ENCODE measurements at regions not wholly inside any gene's neighbourhood (a gene's known extent, or its start where the extent isn't known, plus 50 kb on each side); places are given as distances from the start of the nearest gene placed in this dataset.

- no peak overlapping the region for H4K91ac ChIP-seq (ENCODE audit: insufficient read length, low read depth, low read length)
- H4K20me1 ChIP-seq (ENCODE audit: control insufficient read depth, insufficient read depth, insufficient read length) = no peaks in the 10 kb centered on the region
- H3K9ac ChIP-seq (ENCODE audit: extremely low read depth, insufficient read length, low read length) = no peak overlapping the region
- H3K27ac ChIP-seq (ENCODE audit: insufficient read length, low read depth, low read length) = no peak overlapping the region
- H3K14ac ChIP-seq (ENCODE audit: insufficient read depth, low read length) = no peak overlapping the region
- no peaks in the 10 kb centered on the region for H3K27me3 ChIP-seq (ENCODE audit: insufficient read depth, low read length)
- TF ChIP-seq CTCF (conservative IDR thresholded peaks at IDR 0.05) = no peak
- no peak overlapping the region for H2BK12ac ChIP-seq (ENCODE audit: insufficient read length, low read depth, low read length)
- H2BK20ac ChIP-seq (ENCODE audit: low read depth, low read length, poor library complexity, severe bottlenecking) = no peak overlapping the region
- peaks cover 4% of the 10 kb centered on the region for H3K79me1 ChIP-seq (ENCODE audit: insufficient read depth, low read depth, low read length, poor library complexity, severe bottlenecking)
- H3T11ph ChIP-seq (ENCODE audit: low read length) = no peak overlapping the region
- H3K4me2 ChIP-seq (ENCODE audit: insufficient read depth, insufficient read length, low read length) = no peak overlapping the region
- no peak overlapping the region for H2AK5ac ChIP-seq (ENCODE audit: insufficient read length, low read length)
- H3K27me3 Mint-ChIP-seq (ENCODE audit: low read depth) = no peaks in the 10 kb centered on the region; the same call in 1 of the 2 replicates
- peaks cover 54 to 75% of the 10 kb centered on the region in 2 experiments for H3K9me3 Mint-ChIP-seq
- no peak overlapping the region for H2AFZ ChIP-seq (ENCODE audit: low read length)
- peaks cover 15 to 59% (median 31%) of the 10 kb centered on the region in 3 experiments for H3K36me3 Mint-ChIP-seq (ENCODE audit: insufficient read depth in 1 of 3, low read depth in 3 of 3)
- no peak overlapping the region for H4K5ac ChIP-seq (ENCODE audit: insufficient read length, low read depth, low read length)
- H4K8ac ChIP-seq (replicated peaks; ENCODE audit: insufficient read length, low read depth, low read length) = no peak overlapping the region
- H3K4me3 Mint-ChIP-seq = no peak overlapping the region
- H3K4me1 ChIP-seq (ENCODE audit: insufficient read depth, low read length) = peaks cover 4% of the 10 kb centered on the region; the same call in 1 of the 2 replicates
- H3K18ac ChIP-seq (ENCODE audit: insufficient read length, low read depth, low read length) = no peak overlapping the region
- H3K9me3 ChIP-seq (ENCODE audit: control insufficient read depth, low read depth, low read length) = no peaks in the 10 kb centered on the region
- no peak overlapping the region for H2BK15ac ChIP-seq (ENCODE audit: low read depth, low read length)
- H3K23ac ChIP-seq (ENCODE audit: insufficient read length, low read depth, low read length) = no peak overlapping the region
- H2BK120ac ChIP-seq (ENCODE audit: low read depth, low read length, poor library complexity, severe bottlenecking) = no peak overlapping the region
- no peak for DNase-seq
- H3K56ac ChIP-seq (ENCODE audit: insufficient read length, low read depth, low read length) = no peak overlapping the region
- H3K23me2 ChIP-seq (ENCODE audit: insufficient read length, low read depth, low read length, poor library complexity, severe bottlenecking) = peaks cover 3% of the 10 kb centered on the region
- peak overlapping the region in 1 of 3 experiments; percentile 30; a peak in 1 of 7 replicates for H3K27ac Mint-ChIP-seq
- H3K4me1 Mint-ChIP-seq = peaks cover 59 to 64% of the 10 kb centered on the region in 2 experiments
- H2BK5ac ChIP-seq (ENCODE audit: insufficient read length, low read length) = no peak overlapping the region
- H3K4ac ChIP-seq (ENCODE audit: low read depth, low read length) = no peak overlapping the region
- WGBS (ENCODE audit: extremely low coverage, insufficient read length, low lambda C conversion rate) = no CpG with 5 or more reads among the region's 2 CpGs
- H3K79me2 ChIP-seq (ENCODE audit: insufficient read depth, low read length) = peaks cover 43% of the 10 kb centered on the region; the same call in 1 of the 2 replicates
Measured at GRCh38 chrX:45775468-45775867, 574.8 kb upstream of the DIPK2B start.
